ENCODE measurements at regions not wholly inside any gene's neighbourhood (a gene's known extent, or its start where the extent isn't known, plus 50 kb on each side); places are given as distances from the start of the nearest gene placed in this dataset.

DNA sequence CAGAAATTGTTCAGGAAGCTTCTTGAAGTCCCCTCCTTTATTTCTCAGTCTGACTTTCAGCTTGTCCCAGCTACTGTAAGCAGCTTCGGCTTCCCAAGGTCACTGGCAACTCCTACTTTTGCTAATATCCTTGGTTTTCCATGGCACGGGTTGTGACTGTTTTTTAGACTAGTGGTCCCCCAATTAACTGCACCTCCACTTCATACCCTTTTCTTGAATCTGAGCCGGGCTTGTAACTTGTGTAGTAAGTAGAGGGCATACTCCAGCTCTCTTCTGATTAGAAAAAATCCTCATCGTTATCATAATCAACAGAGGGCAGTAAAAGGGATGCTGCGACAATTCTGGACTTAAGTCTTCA, 162.3 kb upstream of the TNFAIP3 start:
- H3K9me3 ChIP-seq (ENCODE audit: control insufficient read depth in 4 of 4, low read length in 3 of 4): no peaks in the 10 kb centered on the region
- no peak for TF ChIP-seq FOXA1 (IDR thresholded peaks at IDR 0.05)
- no peak for TF ChIP-seq RXRA (IDR thresholded peaks at IDR 0.05)
- no peak for TF ChIP-seq HNF4G (IDR thresholded peaks at IDR 0.05)
- no peak for TF ChIP-seq ZBTB33 (IDR thresholded peaks at IDR 0.05)
- TF ChIP-seq YY1 (IDR thresholded peaks at IDR 0.05): no peak
- no peak for TF ChIP-seq HNF4A (conservative IDR thresholded peaks at IDR 0.05)
- TF ChIP-seq REST (IDR thresholded peaks at IDR 0.05): no peak
- TF ChIP-seq CTCF (IDR thresholded peaks at IDR 0.05; ENCODE audit: low read depth, low read length, missing input control): no peak
- no peak for TF ChIP-seq SP1 (IDR thresholded peaks at IDR 0.05)
- TF ChIP-seq, protein P1, sequence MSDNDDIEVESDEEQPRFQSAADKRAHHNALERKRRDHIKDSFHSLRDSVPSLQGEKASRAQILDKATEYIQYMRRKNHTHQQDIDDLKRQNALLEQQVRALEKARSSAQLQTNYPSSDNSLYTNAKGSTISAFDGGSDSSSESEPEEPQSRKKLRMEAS (IDR thresholded peaks at IDR 0.05): no peak
- no peak for TF ChIP-seq RAD21 (IDR thresholded peaks at IDR 0.05)
- no peak for TF ChIP-seq EGR1 (IDR thresholded peaks at IDR 0.05; ENCODE audit: low read depth in 2 of 2)
- no peak for TF ChIP-seq NR2F2 (IDR thresholded peaks at IDR 0.05)
- TF ChIP-seq FOXA2 (IDR thresholded peaks at IDR 0.05): no peak
- TF ChIP-seq TAF1 (conservative IDR thresholded peaks at IDR 0.05): no peak
- TF ChIP-seq JUND (IDR thresholded peaks at IDR 0.05): no peak
- no peak for TF ChIP-seq ATF3 (IDR thresholded peaks at IDR 0.05)
- H3K4me1 ChIP-seq (ENCODE audit: control insufficient read depth in 4 of 4, insufficient read depth in 4 of 4, low read length in 3 of 4): peaks cover 0 to 10% (median 6%) of the 10 kb centered on the region in 4 donors
- DNase-seq (ENCODE audit: low spot score): no peak
- H3K27ac ChIP-seq (ENCODE audit: low read depth in 1 of 2, low read length in 2 of 2): no peak overlapping the region
- H3K9ac ChIP-seq (ENCODE audit: low read depth in 1 of 2, low read length in 2 of 2): no peak overlapping the region
- no peak overlapping the region for H3K4me3 ChIP-seq (ENCODE audit: low read depth in 1 of 3, low read length in 3 of 3)
- no peaks in the 10 kb centered on the region for H3K36me3 ChIP-seq (ENCODE audit: control insufficient read depth in 4 of 4, insufficient read depth in 3 of 4, low read depth in 1 of 4, low read length in 3 of 4)
- H3K27me3 ChIP-seq (ENCODE audit: control insufficient read depth in 4 of 4, insufficient read depth in 4 of 4, low read length in 3 of 4): no peaks in the 10 kb centered on the region
- 56% methylated on average over 5 of the region's 5 CpGs for WGBS
